ENCODE measurements at regions not wholly inside any gene's neighbourhood (a gene's known extent, or its start where the extent isn't known, plus 50 kb on each side); places are given as distances from the start of the nearest gene placed in this dataset.
"Not testable (repeated sequence)": the region's sequence is repeated elsewhere in the genome, so short reads cannot be mapped to it uniquely, and the experiment has no call there.

DNA sequence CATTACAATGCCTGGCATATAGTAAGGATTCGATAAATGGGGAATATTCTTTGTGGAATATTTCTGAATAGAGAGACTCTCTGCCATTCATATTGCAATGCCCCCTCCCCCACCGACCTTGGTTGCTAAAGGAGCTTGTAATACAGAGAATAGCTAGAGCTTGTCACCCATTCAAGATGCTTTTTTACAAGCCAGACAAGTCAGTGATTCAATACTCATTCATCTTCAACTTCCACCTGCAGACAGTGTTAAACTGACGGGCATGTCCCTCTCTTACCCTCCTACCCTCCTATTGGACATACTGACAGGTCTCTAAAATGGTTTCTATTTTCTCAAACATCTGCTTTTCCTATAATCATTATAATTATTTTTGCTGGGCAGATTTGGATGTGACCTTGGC, 257.4 kb downstream of the KCNJ2 start:
- intact Hi-C loops (cut with micrococcal nuclease): no loop called here

DNA sequence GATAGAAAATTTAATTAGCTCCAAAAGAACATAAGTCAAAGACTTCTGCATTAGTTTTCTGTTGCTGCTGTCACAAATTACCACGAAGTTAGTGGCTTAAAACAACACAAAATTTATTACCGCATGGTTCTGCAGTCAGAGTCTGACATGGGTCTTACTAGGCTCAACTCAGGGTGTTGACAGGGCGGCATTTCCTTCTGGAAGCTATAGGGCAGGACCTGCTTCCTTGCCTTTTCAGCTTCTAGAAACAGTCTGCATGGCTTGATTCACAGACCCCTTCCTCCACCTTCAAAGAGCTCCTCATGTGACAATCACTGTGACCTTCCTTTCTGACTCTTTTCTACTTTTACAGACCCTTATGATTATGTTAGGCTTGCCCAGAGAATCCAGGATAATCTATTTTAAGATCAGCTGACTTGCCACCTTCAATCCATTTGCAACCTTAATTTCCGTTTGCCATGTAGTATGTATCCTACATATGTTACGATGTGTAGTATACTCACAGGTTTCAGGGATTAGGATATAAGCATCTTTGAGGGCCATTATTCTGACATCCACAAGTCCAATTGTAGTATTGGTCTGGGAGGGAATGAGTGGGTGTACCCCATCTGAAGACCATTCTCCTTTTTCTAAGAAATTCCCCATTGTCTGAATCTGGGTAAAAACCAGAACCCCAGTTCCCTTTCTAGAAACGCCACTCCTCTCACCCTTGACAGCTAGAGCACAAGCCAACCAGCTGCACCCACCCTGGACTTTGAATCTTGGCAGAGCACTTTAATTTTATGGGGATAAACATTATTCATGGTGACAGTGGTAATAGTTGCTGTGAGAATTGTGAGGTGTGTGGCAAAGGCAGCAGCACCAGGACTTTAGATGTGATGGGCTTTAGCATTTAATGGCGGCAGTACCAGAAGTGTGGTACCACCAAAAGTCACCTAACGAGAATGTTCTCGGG, 265.5 kb downstream of the KCNJ2 start:
- intact Hi-C loops (cut with micrococcal nuclease): no loop called here

DNA sequence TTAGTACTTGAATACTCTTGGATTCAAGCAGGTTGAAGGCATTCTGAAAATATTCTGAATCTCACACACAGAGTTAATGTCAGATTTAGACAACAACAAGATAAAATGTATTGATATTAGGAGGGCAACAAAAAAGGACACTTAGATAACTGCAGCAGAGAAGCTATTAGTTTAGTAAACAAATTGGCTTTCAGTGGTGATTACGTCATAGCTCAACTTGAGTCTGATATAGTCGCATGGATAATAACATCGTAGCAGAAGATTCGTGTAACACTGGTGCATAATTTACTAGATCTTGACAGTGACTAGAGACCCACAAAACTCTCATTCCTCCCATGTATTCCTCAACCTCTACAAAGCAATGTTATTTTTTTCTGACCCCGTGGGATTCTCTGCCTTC, 268.3 kb downstream of the KCNJ2 start:
- intact Hi-C loops (cut with micrococcal nuclease): no loop called here

DNA sequence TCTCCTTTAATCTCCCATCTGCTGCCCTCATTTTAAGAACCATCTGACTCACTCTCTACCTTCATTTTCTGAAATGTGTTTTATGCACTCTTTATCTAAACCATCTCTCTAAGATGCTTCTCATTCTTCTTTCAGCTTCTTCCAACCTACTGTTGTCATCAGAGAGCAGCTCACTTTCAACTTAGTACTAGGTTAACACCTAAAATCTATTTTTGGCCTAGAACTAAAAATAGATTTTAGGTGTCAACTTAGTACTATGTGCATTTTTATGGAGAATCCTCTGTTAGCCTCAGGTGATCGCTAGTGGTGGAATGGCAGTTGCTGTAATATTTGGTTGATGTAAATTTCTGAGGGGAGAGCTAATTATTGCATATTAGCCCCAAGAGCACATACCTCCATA, 277.1 kb downstream of the KCNJ2 start:
- intact Hi-C loops (cut with micrococcal nuclease): no loop called here

DNA sequence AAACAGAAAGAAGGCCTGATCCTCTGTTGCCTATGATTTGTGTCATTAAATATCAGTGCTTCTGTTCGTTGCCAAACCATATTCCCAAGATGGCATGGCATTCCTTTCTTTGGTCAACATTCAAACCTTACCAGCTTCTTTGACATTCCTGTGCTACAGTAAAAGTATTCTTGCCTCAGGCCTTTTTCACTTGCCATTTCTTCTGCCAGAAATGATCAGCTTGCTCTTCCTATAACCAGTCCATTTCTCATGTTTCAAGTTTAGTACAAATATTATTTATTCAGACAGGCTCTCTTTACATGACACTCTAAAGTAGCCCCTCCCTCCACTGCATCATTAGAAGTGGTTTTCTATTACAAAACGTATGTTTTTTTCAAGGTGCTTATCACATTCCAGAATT, 278.3 kb downstream of the KCNJ2 start:
- intact Hi-C loops (cut with micrococcal nuclease): no loop called here

DNA sequence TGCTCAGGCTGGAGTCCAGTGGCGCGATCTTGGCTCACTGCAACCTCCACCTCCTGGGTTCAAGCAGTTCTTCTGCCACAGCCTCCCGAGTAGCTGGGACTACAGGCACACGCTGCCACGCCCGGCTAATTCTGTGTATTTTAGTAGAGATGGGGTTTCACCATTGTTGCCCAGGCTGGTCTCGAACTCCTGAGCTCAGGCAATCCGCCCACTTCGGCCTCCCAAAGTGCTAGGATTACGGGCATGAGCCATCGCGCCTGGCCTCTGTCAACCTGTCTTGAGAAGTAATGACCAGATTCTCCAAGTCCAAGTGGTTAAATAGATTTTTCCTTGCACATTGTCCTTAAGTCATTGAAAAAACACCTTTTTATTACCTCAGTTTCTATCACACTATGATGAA, 283.7 kb downstream of the KCNJ2 start:
- intact Hi-C loops (cut with micrococcal nuclease): not testable (repeated sequence)

DNA sequence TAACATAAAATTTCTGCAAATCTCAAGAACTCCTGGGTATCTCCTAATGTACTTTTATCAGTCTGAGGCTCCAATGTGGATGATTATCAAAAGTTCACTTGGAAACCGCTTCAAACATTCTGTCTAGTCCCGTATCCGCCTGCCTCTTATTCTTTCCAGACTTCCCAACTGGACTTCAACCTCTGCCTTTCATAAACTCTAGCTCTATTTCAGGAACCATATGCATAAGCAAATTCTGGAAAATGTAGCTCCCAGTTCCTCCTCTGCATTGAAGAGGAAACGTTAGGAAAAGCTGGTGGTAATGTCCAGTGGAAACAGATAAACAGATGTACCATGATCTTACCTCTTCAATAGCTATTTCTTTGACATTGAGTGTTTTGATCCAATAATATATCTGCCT, 285.0 kb downstream of the KCNJ2 start:
- intact Hi-C loops (cut with micrococcal nuclease): no loop called here

DNA sequence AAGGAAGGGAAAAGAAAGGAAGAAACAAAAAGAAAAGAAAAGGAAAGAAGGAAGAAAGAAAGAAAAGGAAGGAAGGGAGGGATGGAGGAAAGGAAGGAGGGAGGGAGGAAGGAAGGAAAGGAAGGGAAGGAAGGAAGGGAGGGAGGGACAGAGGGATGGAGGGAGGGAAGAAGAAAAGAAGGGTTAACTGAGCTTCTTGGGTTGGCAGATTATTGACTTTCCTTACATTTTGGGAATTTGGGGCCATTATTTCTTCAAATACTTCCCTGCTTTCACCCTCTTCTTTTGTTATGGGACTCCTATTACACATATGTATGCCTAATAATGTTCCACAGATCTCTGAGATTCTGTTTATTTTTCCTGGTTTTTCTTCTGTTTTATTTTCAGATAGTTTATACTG, 285.6 kb downstream of the KCNJ2 start:
- intact Hi-C loops (cut with micrococcal nuclease): no loop called here

DNA sequence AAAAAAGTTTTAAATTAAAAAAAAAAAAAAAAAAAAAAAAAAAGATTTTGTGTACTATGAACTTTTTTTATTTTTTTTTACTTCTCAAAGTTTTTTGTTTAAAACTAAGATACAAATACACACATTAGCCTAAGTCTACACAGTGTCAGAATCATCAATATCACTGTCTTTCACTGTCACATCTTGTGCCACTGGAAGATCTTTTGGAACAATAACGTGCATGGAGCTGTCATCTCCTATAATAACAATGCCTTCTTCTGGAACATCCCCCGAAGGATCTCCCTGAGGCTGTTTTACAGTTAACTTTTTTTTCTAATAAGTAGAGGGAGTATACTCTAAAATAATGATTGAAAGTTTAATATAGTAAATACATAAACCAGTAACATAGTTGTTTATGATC, 295.7 kb downstream of the KCNJ2 start:
- intact Hi-C loops (cut with micrococcal nuclease): no loop called here

DNA sequence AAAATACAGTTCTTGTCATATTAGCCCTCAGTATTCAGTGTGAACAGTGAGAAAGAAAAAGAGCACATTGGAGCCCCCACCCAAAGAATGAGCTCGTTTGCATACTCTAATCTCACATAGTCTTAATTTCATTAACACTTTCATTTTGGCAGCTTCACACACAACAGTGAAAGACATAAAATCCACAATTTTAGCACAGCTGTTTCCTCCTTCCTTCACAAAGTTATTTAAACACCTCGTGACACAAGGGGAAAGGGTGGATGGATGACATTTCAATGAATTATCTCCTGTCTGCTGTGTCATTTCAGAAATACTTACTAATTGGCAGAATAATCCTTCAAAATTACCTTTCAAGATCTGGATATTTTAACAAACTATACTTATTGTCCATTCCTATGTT, 299.3 kb downstream of the KCNJ2 start:
- intact Hi-C loops (cut with micrococcal nuclease): no loop called here

DNA sequence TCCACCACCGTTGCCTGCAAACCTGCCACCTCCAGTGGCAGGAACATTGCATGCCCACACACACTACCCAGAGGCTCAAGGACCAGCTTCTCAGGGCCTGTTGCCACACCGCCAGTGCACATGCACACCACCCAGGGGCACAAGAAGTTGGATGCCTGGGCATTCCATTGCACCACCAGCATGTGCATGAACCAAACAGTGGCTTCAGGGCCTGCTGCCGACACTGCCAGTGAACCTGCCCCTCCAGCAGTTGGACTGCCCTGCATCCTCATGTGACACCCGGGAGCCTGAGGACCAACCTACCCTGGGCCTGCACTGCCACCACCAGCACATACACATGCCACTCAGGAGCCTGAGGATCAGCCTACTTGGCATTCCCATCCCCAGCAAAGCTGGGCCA, 303.7 kb downstream of the KCNJ2 start:
- intact Hi-C loops (cut with micrococcal nuclease): no loop called here

DNA sequence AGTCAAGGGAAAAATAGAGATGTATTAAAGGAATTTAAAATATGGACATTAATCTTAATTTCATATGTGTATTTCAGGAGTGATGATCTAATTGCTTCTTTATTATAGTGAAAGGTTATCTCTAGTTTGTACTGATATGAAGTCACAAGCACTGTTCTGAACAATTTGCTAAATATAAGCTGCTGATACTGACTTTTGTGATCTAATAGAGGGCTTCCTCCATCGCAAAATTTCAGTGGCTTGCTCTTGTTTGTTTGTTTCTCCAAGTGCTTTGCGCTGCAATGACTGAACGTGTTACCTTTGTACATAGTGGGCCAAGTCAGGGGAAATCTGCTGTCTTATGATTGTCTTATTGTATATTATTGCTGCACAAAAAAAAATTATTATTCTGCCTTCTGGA, 307.0 kb downstream of the KCNJ2 start:
- intact Hi-C loops (cut with micrococcal nuclease): no loop called here

DNA sequence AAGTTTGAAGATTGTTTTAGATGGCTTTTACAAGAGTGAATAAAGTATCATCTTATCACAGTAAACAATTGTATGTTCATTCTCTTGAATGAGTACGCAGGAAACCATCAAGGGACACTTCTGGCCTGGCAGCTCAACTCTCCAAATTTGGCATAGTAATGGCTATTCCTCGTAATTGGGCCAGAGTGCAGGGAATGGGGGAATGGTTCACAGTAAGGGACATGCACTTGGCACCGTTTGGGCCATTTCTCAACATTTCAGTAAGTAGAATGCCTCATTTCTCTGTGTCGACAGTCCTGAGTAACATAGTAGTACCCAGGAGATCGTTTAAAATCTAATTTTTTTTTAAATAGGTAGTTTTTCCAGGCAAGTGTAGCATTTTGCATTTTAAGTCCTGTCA, 309.6 kb downstream of the KCNJ2 start:
- intact Hi-C loops (cut with micrococcal nuclease): no loop called here

DNA sequence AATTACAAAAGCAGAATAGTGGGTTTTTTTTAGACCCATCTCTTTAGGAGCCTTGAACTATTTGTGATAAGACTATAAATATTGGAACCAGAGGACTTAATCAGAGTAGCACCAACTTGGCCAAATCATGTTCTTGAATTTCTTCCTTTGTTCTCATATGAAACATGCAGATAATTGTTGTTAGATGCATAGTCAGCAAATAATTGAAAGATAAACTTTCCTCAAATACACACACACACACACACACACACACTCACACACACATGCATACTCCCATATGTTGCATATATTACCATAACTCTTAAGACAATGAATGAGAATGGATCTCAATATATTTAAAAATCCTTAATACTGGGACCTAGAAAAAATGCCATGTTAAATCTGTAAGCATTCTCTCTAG, 310.4 kb downstream of the KCNJ2 start:
- intact Hi-C loops (cut with micrococcal nuclease): no loop called here

DNA sequence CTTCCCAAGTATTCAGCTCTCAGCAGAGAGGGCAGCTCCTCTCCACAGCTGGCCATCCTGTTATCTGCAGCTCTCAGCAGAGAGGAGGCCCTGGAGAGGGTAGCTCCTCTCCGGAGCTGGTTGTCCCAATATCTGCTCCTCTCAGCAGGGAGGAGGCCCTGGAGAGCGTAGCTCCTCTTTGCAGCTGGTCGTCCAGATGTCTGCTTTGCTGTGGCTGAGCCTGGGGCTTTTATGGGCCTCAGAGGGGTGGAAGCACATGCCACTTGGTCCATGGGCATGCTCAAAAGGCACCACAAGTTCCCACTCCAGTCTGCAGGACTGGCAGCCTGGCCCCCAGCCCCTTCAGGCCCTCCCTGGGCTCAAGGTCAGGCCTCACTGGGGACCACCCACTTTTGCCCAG, 314.3 kb downstream of the KCNJ2 start:
- intact Hi-C loops (cut with micrococcal nuclease): no loop called here

DNA sequence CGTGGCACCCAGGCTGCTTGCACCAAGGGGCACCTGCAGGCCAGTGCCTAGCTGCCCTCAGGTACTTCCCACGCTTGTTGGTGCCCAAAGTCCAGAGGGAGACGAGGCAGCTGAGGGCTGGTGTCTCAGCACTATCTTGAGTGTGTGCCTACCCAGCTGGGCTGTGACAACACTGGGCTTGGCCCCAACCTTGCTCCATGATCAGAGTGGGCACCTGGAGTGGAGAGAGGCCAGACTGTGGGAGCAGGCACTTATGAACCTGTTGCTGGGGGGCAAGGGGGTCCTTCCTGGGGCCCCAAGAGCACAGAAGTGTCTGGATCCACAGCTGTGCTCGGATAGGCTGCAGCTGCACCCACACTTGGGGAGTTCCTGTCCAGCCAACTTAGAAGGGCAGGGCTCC, 314.7 kb downstream of the KCNJ2 start:
- intact Hi-C loops (cut with micrococcal nuclease): no loop called here

DNA sequence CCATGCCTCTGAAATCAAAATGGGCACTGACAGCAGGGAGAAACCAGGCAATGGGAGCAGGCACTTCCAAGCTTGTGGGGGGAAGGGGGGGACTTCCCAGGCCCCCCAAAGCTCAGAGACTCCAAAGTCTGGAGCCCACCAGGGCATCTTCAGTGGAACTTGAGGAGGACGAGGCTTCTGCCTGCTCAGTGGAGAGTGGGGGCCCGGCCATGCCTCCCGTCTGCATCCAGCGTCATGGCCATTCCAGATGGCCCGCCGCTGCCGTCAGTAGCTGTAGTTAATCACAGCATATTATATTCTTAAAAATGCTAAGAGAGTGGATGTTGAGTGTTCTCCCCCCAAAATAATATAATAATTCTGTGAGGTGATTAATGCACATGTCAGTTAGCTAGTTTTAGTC, 315.2 kb downstream of the KCNJ2 start:
- intact Hi-C loops (cut with micrococcal nuclease): no loop called here

DNA sequence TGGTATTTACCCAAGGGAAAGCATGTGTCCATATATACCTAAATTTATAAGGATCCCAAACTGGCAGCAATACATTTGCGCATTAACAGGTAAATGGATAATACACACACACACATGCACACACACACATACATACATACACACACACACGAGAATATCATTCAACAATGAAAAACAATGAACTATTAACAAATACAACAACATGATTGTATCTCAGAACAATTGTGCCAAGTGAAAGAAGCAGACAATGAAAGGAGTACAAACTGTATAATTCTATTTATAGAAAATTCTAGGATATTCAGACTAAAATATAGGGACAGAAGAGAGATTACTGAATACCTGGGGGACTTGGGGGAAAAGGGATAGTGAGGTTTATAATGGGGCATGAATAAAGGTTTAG, 323.0 kb downstream of the KCNJ2 start:
- intact Hi-C loops (cut with micrococcal nuclease): no loop called here

DNA sequence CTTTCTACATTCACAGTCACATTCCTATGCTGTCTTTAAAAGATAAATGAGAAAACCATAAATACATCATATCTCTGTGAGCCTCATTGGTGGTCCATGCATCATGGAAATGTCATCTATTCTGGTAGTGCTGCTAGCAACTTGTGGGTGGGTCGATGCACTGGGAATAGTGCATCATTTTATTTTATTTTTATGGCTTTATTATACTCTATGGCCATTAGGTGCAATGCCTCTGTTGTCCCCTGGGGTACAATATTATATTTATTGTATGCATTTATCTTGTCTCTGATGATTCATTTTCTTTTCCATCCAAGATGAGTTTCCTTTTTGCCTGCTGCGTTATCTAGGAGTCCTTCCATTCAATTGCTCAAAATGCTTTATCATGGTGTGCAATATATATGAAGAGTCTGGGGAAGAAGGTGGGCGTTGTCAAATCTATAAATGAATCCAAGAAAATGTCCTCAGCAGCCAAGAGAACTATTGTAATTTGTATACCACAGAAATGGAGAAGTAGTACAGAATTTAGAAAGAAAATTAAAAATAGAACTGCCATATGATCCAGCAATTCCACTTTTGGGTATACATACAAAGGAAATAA, 324.0 kb downstream of the KCNJ2 start:
- intact Hi-C loops (cut with micrococcal nuclease): no loop called here

DNA sequence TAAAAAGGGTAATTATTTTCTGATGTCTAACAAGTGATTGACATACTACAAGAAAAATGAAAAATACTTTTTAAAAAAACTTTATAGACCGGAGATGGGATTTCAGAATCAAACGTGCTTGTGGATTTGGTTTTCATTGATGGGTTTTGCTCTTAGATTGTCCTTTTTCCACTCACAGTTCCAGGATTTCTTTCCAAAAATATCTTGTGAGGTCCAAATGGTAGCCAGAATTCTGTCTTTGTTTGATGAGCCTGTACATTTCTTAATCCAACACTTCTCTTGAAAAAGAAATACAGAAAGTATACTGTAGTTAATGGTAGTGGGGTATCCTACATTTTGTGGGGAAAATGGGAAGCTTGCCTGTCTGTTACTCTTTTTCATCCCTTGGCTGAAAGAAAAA, 329.3 kb downstream of the KCNJ2 start:
- intact Hi-C loops (cut with micrococcal nuclease): no loop called here

DNA sequence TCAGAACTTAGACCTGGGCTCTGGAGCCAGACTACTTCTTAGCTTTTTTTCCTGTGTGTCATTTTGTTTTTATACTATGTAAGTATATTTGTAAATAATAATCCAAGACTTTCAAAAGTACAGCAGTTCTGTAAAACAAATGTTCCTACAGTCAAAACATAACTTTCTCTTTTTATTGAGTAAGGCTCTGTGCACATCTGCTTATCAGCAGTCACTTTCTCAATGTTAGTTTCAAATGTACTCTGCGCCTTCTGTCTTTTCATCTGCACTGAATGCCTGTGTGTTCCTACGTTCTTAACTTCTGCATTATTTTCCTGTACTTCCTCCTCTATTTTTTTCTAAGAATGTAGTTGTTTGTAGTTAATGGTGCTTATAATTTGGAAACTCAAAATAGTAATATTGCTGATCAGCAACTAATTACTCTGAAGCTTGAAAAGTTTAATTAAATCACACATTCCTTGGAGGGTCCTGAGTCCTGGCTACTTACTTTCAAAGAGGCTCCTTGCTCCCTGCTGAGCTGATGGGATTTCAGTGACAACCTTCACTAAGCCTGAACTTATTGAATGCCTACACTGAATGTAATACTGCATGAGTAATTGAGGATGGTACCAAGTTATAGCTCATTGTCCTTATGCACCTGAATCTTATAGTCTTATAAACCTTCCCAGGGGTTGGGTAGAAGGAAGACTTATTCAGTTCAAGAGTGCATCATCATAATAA, 329.9 kb downstream of the KCNJ2 start:
- intact Hi-C loops (cut with micrococcal nuclease): no loop called here

DNA sequence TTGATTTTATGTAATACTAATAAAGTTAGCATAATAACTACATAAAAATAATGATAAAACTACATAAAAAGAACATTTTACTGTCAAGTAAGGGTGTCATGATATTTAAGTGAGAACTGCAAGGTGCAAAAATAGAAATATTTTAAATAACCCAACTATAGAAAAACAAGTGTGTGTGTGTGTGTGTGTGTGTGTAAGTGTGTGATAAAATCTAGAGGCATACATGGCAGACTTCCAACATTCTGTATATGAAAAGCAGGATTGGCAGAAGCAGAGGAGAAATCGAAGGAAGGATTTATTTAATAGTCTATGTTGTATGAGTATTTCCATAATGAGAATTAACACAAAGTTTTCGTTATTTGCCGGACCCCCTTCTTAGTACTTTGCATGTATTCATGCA, 334.1 kb downstream of the KCNJ2 start:
- intact Hi-C loops (cut with micrococcal nuclease): no loop called here
